Activated B cell treated with CpG ODN at 0.5 μM for 24 hours (primary cell): ENCODE measurements at regions not wholly inside any gene's neighbourhood (a gene's known extent, or its start where the extent isn't known, plus 50 kb on each side); places are given as distances from the start of the nearest gene placed in this dataset.

Experiments
- ATAC-seq: fragments of 200-7000 bp; cut with Tn5 transposase; one replicate; pipeline ENCODE4 v1.10.0; 2021; ENCODE audit warnings: low read depth, mild to moderate bottlenecking, moderate library complexity
- CTCF ChIA-PET: fragments of 350-600 bp; sonication (Branson Sonifier 250); formaldehyde crosslinking; loops from one replicate; lab custom pipeline; 2021; ENCODE audit warnings: antibody characterized with exemption; lab: Charles Lee
- POLR2A ChIA-PET: fragments of 350-600 bp; sonication (Branson Sonifier 250); formaldehyde crosslinking; loops from one replicate; lab custom pipeline; 2021; ENCODE audit warnings: antibody characterized with exemption; lab: Charles Lee
- DNase-seq: peaks from one replicate; pipeline ENCODE4 v3.0.0; 2022
- H3K27ac Mint-ChIP-seq: one replicate; pipeline ENCODE4 v1.8.0; 2020; ENCODE audit warnings: mixed read lengths
- H3K27me3 Mint-ChIP-seq: one replicate; pipeline ENCODE4 v1.8.0; 2021; ENCODE audit warnings: mixed read lengths
- H3K36me3 Mint-ChIP-seq: one replicate; pipeline ENCODE4 v1.8.0; 2021; ENCODE audit warnings: low read depth, mixed read lengths
- H3K4me1 Mint-ChIP-seq: one replicate; pipeline ENCODE4 v1.8.0; 2021; ENCODE audit warnings: mixed read lengths
- H3K4me3 Mint-ChIP-seq: one replicate; pipeline ENCODE4 v1.8.0; 2020; ENCODE audit warnings: mild to moderate bottlenecking, mixed read lengths
- H3K9me3 Mint-ChIP-seq: one replicate; pipeline ENCODE4 v1.8.0; 2020; ENCODE audit warnings: mixed read lengths
- intact Hi-C: fragments of 100-400 bp; cut with micrococcal nuclease; formaldehyde crosslinking; loops from one replicate; pipeline ENCODE4 v1.15.1; 2024
- TF ChIP-seq, protein P1 (sequence below): fragments of 200-600 bp; IDR thresholded peaks from one replicate; pipeline ENCODE4 v1.8.0; 2022; ENCODE audit warnings: antibody characterized with exemption, mild to moderate bottlenecking

DNA sequence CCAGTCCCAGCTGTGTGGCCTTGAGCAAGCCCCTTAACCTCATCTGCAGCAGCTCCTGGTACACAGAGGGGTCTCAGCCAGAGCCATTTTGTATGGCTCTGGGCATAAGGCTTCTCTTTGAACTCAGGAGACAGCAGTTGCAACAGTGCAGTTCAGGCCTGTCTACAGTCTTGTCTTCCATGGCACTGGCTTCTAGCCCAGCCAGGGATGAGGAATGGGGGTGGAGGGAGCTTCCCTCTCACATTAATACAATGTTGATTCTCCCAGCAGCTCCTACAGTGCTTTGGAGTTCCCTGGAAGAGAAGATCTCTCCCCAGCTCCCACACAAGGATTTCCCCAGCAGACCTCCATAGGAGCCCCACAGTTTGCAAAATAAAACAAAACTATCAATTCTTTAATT is 350.2 kb downstream of the BUD13 start:
- no peak overlapping the region for H3K27ac Mint-ChIP-seq
- CTCF ChIA-PET, result no interaction called here
- ATAC-seq (no peak), DNase-seq (no peak)
- no peaks in the 10 kb centered on the region for H3K4me1 Mint-ChIP-seq
- no peak overlapping the region for H3K4me3 Mint-ChIP-seq
- no peaks in the 10 kb centered on the region for H3K36me3 Mint-ChIP-seq
- intact Hi-C loops, result no loop called here
- POLR2A ChIA-PET, result no interaction called here
- peaks cover 15% of the 10 kb centered on the region for H3K27me3 Mint-ChIP-seq
- H3K9me3 Mint-ChIP-seq, result no peaks in the 10 kb centered on the region
- TF ChIP-seq, protein P1, sequence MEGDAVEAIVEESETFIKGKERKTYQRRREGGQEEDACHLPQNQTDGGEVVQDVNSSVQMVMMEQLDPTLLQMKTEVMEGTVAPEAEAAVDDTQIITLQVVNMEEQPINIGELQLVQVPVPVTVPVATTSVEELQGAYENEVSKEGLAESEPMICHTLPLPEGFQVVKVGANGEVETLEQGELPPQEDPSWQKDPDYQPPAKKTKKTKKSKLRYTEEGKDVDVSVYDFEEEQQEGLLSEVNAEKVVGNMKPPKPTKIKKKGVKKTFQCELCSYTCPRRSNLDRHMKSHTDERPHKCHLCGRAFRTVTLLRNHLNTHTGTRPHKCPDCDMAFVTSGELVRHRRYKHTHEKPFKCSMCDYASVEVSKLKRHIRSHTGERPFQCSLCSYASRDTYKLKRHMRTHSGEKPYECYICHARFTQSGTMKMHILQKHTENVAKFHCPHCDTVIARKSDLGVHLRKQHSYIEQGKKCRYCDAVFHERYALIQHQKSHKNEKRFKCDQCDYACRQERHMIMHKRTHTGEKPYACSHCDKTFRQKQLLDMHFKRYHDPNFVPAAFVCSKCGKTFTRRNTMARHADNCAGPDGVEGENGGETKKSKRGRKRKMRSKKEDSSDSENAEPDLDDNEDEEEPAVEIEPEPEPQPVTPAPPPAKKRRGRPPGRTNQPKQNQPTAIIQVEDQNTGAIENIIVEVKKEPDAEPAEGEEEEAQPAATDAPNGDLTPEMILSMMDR, result no peak

DNA sequence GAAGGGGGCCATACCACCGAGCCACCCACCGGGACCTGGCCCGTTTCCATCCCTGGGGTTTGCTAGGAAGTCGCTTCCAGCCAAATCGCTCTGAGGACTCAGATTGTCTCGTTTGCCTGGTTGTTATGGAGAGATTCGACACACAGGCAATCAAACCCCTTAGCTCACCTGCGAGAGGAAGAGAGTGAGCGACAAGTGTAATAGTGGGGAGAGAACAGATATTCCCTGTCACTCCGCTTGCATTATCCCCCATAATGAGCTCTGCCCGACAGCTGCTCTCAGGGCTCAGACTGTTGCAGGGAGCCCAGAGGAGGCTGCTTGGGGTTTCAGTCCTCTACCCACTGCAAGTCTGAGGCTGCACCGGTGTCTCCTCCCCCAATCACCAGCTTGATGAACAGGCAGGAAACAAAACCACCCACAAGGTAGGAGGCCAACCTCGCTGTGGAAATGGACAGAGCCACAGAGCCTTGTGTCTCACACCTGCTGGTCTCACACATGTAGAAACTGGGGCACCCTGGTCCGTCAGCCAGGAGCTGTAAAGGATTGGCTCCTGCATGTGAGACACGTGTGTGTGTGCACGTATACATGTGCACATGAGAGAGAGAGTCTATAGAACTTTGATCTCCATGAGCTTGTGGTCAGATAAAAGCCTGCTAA is 351.1 kb downstream of the BUD13 start:
- Mint-ChIP-seq H3K27ac (no peak overlapping the region), H3K9me3 (no peaks in the 10 kb centered on the region), H3K36me3 (no peaks in the 10 kb centered on the region), H3K27me3 (peaks cover 11% of the 10 kb centered on the region), H3K4me1 (no peaks in the 10 kb centered on the region), H3K4me3 (no peak overlapping the region)
- no peak for ATAC-seq
- no peak for DNase-seq
- intact Hi-C loops, result no loop called here
- TF ChIP-seq, protein P1, result no peak
- POLR2A ChIA-PET, result no interaction called here
- CTCF ChIA-PET, result no interaction called here

DNA sequence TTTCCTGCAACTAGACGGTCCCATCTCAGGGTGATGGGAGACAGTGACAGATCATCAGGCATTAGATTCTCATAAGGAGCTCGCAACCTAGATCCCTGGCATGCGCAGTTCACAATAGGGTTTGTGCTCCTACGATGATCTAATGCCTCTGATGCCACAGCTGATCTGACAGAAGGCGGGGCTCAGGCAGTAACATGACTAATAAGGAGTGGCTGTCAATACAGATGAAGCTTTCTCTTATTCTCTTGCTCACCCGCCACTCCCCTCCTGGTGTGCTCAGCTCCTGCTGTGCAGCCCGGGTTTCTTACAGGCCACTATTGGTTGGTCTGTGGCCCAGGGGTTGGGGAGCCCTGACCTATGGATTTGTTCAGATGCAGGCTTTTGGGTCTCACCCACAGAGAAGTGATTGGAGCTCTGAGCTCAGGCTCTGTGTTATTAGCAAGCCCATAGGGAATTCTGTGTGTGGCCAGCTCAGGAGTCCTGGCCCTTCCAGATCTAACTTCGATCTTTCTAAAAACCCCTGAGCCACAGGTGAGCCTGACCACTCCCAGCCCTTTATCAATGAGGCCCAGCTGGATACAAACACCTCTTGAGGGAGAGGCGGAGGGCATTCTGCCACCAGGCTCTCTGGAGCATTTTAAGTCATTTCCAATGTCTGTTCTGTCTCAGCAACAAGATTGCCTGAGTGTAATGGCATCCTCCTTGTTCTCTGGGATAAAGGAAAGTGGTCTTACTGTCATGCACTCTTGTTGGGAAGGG is 351.8 kb downstream of the BUD13 start:
- Mint-ChIP-seq H3K27me3 (peaks cover 9% of the 10 kb centered on the region), H3K27ac (no peak overlapping the region), H3K36me3 (no peaks in the 10 kb centered on the region), H3K4me3 (no peak overlapping the region), H3K4me1 (no peaks in the 10 kb centered on the region), H3K9me3 (no peaks in the 10 kb centered on the region)
- intact Hi-C loops, result no loop called here
- ATAC-seq (no peak), DNase-seq (no peak)
- TF ChIP-seq, protein P1, result no peak
- CTCF ChIA-PET, result no interaction called here
- POLR2A ChIA-PET, result no interaction called here

DNA sequence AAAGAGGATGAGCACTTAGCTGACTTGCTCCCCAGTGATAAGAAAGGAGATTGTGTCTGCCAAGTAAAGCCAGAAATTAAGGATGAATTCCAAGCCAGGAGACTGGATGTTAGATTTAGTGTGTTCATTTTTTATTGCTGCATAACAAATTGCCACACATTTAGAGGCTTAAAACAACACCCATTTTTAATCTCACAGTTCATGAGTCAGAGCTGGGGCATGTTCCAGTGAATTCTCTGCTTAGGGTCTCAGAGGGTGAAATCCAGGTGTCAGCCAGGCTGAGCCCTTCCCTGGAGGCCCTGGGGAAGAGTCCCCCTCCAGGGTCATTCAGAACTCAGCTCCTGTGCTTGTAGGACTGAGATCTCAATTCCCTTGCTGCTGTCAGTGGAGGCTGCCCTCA is 352.8 kb downstream of the BUD13 start:
- ChIA-PET CTCF (no interaction called here), POLR2A (no interaction called here)
- TF ChIP-seq, protein P1, result no peak
- no peaks in the 10 kb centered on the region for H3K9me3 Mint-ChIP-seq
- no peaks in the 10 kb centered on the region for H3K36me3 Mint-ChIP-seq
- DNase-seq, result no peak
- H3K27ac Mint-ChIP-seq, result no peak overlapping the region
- ATAC-seq, result no peak
- no peaks in the 10 kb centered on the region for H3K4me1 Mint-ChIP-seq
- H3K27me3 Mint-ChIP-seq, result peaks cover 9% of the 10 kb centered on the region
- intact Hi-C loops, result no loop called here
- H3K4me3 Mint-ChIP-seq, result no peak overlapping the region

DNA sequence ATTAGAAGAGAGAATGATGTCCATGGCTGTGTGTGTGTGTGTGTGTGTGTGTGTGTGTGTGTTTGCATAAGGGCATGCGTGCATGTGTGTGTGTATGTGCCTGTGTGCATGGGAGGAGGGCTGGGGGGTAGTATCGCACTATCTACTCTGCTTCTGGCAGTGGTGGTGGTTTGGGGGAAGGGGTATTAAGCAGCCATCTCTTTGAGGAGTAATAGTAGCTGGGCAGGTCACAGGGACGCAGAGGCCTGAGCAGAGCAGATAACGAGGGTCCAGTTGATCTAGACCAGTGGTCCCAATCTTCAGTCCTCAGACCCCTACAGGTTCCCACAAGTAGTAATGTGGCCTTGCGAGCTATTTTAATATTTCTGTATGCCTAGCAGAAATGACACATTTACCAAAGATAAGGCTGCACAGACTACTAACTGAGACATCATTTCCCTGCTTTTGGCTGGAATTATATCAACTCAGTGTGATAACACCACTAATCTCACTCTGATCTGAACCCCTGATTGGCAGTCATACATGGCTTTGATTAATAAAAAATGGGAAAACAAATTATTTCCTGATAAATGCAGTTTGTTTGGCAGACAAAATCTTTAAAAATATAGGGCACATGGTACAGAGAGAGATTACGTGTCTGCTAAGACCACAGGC is 354.3 kb downstream of the BUD13 start:
- ATAC-seq (no peak), DNase-seq (no peak)
- no peak overlapping the region for H3K4me3 Mint-ChIP-seq
- H3K27me3 Mint-ChIP-seq, result peaks cover 9% of the 10 kb centered on the region
- POLR2A ChIA-PET, result no interaction called here
- H3K36me3 Mint-ChIP-seq, result no peaks in the 10 kb centered on the region
- CTCF ChIA-PET, result no interaction called here
- intact Hi-C loops, result no loop called here
- no peaks in the 10 kb centered on the region for H3K9me3 Mint-ChIP-seq
- H3K4me1 Mint-ChIP-seq, result no peaks in the 10 kb centered on the region
- TF ChIP-seq, protein P1, result no peak
- H3K27ac Mint-ChIP-seq, result no peak overlapping the region
